ENCODE measurements at regions not wholly inside any gene's neighbourhood (a gene's known extent, or its start where the extent isn't known, plus 50 kb on each side); places are given as distances from the start of the nearest gene placed in this dataset.

GRCh38 chr3:188049606-188050530 is 104.1 kb upstream of the LPP start:
- H3K27ac ChIP-seq, result no peak overlapping the region
- POLR2A ChIA-PET, result no interaction called here
- H3K4me1 ChIP-seq, result peaks cover 19% of the 10 kb centered on the region; the same call in 2 of the 3 replicates

GRCh38 chr3:188051801-188052168 is 102.2 kb upstream of the LPP start:
- TF ChIP-seq MAX (IDR thresholded peaks at IDR 0.05) (no peak), RCOR1 (IDR thresholded peaks at IDR 0.05; ENCODE audit: low read depth, low read length) (no peak), HOXA7 (CRISPR knock-in tag; IDR thresholded peaks at IDR 0.05) (no peak)
- no peak; a peak in 1 of 6 replicates for ATAC-seq
- 97% methylated on average over 7 of the region's 8 CpGs for WGBS (ENCODE audit: missing lambda C conversion rate)
- no peak for DNase-seq (ENCODE audit: low read depth in 1 of 2, low spot score in 1 of 2)
- Histone ChIP-seq H3K4me1 (peaks cover 14% of the 10 kb centered on the region; the same call in 2 of the 3 replicates), H3K27ac (no peak overlapping the region; a peak in 1 of 6 replicates), H3K4me2 (no peak overlapping the region), H3K4me3 (no peak overlapping the region), H3K9me3 (no peaks in the 10 kb centered on the region)
- CTCF ChIA-PET, result interaction anchor here (1.4 to 1.5 kb wide), 2 partner anchors 9 to 312 kb away, joined by 3 to 4 read pairs; no protein-coding TSS in a partner anchor
- FAIRE-seq, result no peak
- POLR2A ChIA-PET, result interaction anchor here (0.6 kb wide), 1 partner anchor 14 kb away, joined by 4 read pairs; no protein-coding TSS in a partner anchor

More at GRCh38 chr3:188049606-188050530, 104.1 kb upstream of the LPP start:
- DNase-seq (ENCODE audit: low read depth in 1 of 2, low spot score in 1 of 2), result no peak
- Histone ChIP-seq H3K9me3 (no peaks in the 10 kb centered on the region), H3K4me3 (no peak overlapping the region), H3K4me2 (no peak overlapping the region)
- WGBS (ENCODE audit: missing lambda C conversion rate), result 90% methylated on average over 10 of the region's 10 CpGs
- no peak for FAIRE-seq
- CTCF ChIA-PET, result interaction anchor here (0.6 to 1.4 kb wide), 5 partner anchors 7 to 904 kb away, joined by 3 to 4 read pairs (median 3); no protein-coding TSS in a partner anchor
- ATAC-seq, result no peak
- TF ChIP-seq KDM1A (IDR thresholded peaks at IDR 0.05; ENCODE audit: low read depth) (no peak), GATA3 (IDR thresholded peaks at IDR 0.05; ENCODE audit: borderline replicate concordance) (no peak), REST (IDR thresholded peaks at IDR 0.05) (no peak), NPAS2 (CRISPR knock-in tag; IDR thresholded peaks at IDR 0.05; ENCODE audit: borderline replicate concordance) (no peak), CHD4 (IDR thresholded peaks at IDR 0.05; ENCODE audit: borderline replicate concordance) (no peak)

- CTCF ChIA-PET, result interaction anchor here (0.9 to 1.5 kb wide), 2 partner anchors 9 to 313 kb away, joined by 3 to 4 read pairs; no protein-coding TSS in a partner anchor
- 0 out of 5 replicates have a peak, but pooled peaks of 1 of the 2 experiments have one; percentile 10 for TF ChIP-seq RAD21 (conservative IDR thresholded peaks at IDR 0.05 in 1 of 2, IDR thresholded peaks at IDR 0.05 in 1 of 2)
- no peak for TF ChIP-seq ESRRA (IDR thresholded peaks at IDR 0.05; ENCODE audit: borderline replicate concordance, low read length)
- TF ChIP-seq HMGXB4 (CRISPR knock-in tag; IDR thresholded peaks at IDR 0.05; ENCODE audit: borderline replicate concordance), result no peak
- TF ChIP-seq ZSCAN20 (CRISPR knock-in tag; IDR thresholded peaks at IDR 0.05), result no peak
- no peak for TF ChIP-seq FOSB (CRISPR knock-in tag; IDR thresholded peaks at IDR 0.05)
- POLR2A ChIA-PET, result interaction anchor here (0.6 kb wide), 1 partner anchor 13 kb away, joined by 4 read pairs; no protein-coding TSS in a partner anchor
- DNase-seq (ENCODE audit: low read depth in 1 of 2, low spot score in 1 of 2) (no peak), ATAC-seq (peak in 1 of 2 experiments; percentile 64; a peak in 3 of 6 replicates), FAIRE-seq (no peak)
- Histone ChIP-seq H3K4me1 (peaks cover 10% of the 10 kb centered on the region; the same call in 2 of the 3 replicates), H3K27ac (peak overlapping the region in 1 of 2 experiments; percentile 5; a peak in 2 of 6 replicates), H3K4me3 (no peak overlapping the region), H3K9me3 (no peaks in the 10 kb centered on the region), H3K4me2 (no peak overlapping the region)
- WGBS (ENCODE audit: missing lambda C conversion rate), result 90% methylated on average over 14 of the region's 17 CpGs
Observed at GRCh38 chr3:188052169-188053035, 101.6 kb upstream of the LPP start.

Measured in A549 (cell line).